Esophagus (tissue), 2 donors: ENCODE measurements at regions not wholly inside any gene's neighbourhood (a gene's known extent, or its start where the extent isn't known, plus 50 kb on each side); places are given as distances from the start of the nearest gene placed in this dataset.

Experiments used
- H3K27ac ChIP-seq, 2 donors: one replicate each; pipeline ENCODE4 v1.5.1; 2013; ENCODE audit warnings: low read depth in 2 of 2, mild to moderate bottlenecking in 2 of 2, inconsistent platforms in 1 of 2, low read length in 1 of 2, moderate library complexity in 1 of 2
- H3K27me3 ChIP-seq, 2 donors: one replicate each; pipeline ENCODE4 v1.6.1; 2013; ENCODE audit warnings: low read length in 2 of 2, control low read depth in 1 of 2, mild to moderate bottlenecking in 1 of 2; ENCODE audit not compliant: insufficient read depth in 2 of 2, control insufficient read depth in 1 of 2
- H3K36me3 ChIP-seq, 2 donors: one replicate each; pipeline ENCODE4 v1.6.1; 2013; ENCODE audit warnings: low read length in 1 of 2; ENCODE audit not compliant: control insufficient read depth in 2 of 2, insufficient read depth in 2 of 2
- H3K4me1 ChIP-seq, 2 donors: one replicate each; pipeline ENCODE4 v1.6.1; 2013; ENCODE audit warnings: low read length in 1 of 2; ENCODE audit not compliant: control insufficient read depth in 2 of 2, insufficient read depth in 2 of 2
- H3K4me3 ChIP-seq, 2 donors: one replicate each; pipeline ENCODE4 v1.5.1; 2013; ENCODE audit warnings: low read length in 2 of 2, mild to moderate bottlenecking in 2 of 2, low read depth in 1 of 2, moderate library complexity in 1 of 2
- H3K9me3 ChIP-seq, 2 donors: one replicate each; pipeline ENCODE4 v1.6.1; 2013; ENCODE audit warnings: mild to moderate bottlenecking in 2 of 2, low read depth in 1 of 2, low read length in 1 of 2, moderate library complexity in 1 of 2; ENCODE audit not compliant: control insufficient read depth in 2 of 2, insufficient read depth in 1 of 2
- WGBS, 2 donors: extraction: QIAGEN DNeasy Blood & Tissue Kit; methylation state at CpG; one replicate each; pipeline ENCODE4 v1.1.7; 2013; 5-methylcytosine and 5-hydroxymethylcytosine counted together
- donor health status: healthy with polysubstance abuse.
- donor health status: Bipolar disorder and iron deficiency.

DNA sequence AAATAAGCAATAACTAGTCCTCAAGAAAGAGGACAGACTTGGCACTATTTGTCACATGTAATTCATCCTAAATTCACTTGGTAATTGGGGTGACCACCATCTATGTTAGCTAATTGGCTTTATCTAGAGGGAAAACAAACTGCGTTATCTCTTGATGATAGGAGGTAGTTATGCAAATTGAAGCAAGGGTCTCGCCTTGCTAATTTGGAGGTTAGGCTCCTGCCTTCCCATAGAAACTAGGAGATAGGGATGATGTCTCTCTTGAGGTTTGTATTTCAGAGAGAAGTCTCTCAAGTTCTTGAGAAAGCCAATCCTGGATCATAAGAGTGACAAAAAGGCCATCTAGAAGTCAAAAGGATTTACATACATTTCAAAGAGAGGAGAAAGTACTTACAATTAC lies 179.9 kb downstream of the SLITRK6 start:
- H3K4me3 ChIP-seq, result no peak overlapping the region
- H3K36me3 ChIP-seq, result no peaks in the 10 kb centered on the region
- no peak overlapping the region for H3K27ac ChIP-seq
- no peaks in the 10 kb centered on the region for H3K9me3 ChIP-seq
- H3K27me3 ChIP-seq, result no peaks in the 10 kb centered on the region
- 82 to 88% methylated on average over 2 of the region's 2 CpGs for WGBS, 2 donors
- no peaks in the 10 kb centered on the region for H3K4me1 ChIP-seq

GRCh38 chr13:85618521-85618920 lies 180.7 kb downstream of the SLITRK6 start:
- no peak overlapping the region for H3K4me3 ChIP-seq
- no peaks in the 10 kb centered on the region for H3K27me3 ChIP-seq
- H3K4me1 ChIP-seq, result no peaks in the 10 kb centered on the region
- no peak overlapping the region for H3K27ac ChIP-seq
- no peaks in the 10 kb centered on the region for H3K9me3 ChIP-seq
- no peaks in the 10 kb centered on the region for H3K36me3 ChIP-seq
- WGBS, 2 donors, result 66 to 79% methylated on average over 5 of the region's 5 CpGs

- Histone ChIP-seq H3K27me3 (no peaks in the 10 kb centered on the region), H3K27ac (no peak overlapping the region), H3K36me3 (no peaks in the 10 kb centered on the region), H3K4me3 (no peak overlapping the region), H3K9me3 (no peaks in the 10 kb centered on the region), H3K4me1 (no peaks in the 10 kb centered on the region)
- WGBS, 2 donors, result 71 to 80% methylated on average over 2 of the region's 2 CpGs
These were observed 182.9 kb downstream of the SLITRK6 start for GRCh38 chr13:85616275-85616674.

DNA sequence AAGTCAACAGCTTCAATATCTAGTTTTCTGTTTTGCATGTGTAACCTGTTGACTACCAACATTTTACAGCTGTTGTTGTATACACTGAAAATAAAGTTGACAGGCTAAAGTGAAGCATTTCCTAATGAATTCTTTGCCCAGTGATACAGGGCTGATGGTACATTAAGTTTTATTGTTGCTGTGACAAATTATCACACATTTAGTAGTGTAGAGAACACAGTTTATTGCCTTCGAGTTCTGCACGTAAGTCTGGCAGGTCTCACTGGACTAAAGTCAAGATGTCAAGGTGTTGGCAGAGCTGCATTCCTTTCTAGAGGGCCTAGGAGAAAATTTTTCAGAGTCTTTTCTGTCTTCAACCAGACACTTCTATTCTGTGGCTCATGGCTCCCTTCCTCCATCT lies 184.2 kb downstream of the SLITRK6 start:
- Histone ChIP-seq H3K36me3 (no peaks in the 10 kb centered on the region), H3K4me3 (no peak overlapping the region), H3K27ac (no peak overlapping the region), H3K27me3 (no peaks in the 10 kb centered on the region), H3K4me1 (no peaks in the 10 kb centered on the region), H3K9me3 (no peaks in the 10 kb centered on the region)
- WGBS, 2 donors, result 43 to 51% methylated on average over 2 of the region's 2 CpGs

DNA sequence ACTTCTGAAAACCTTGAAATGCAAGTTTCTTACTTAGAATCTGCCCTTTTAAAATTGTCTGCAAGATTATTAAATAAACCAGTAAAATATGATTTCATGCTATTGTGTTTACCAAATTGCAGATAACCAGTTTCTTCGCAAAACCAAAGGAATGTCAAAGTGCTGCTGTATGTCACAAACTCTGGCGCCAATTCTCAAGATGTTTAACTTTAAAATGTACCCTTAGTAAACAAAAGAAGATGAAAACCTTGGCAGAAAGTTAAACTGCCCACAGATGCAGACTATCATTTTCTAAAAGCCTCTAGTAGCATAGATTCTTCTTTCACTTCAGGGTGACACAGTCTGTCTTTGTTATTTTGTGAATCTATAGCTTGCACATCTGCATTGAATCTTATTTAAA lies 189.2 kb downstream of the SLITRK6 start:
- Histone ChIP-seq H3K9me3 (no peaks in the 10 kb centered on the region), H3K36me3 (no peaks in the 10 kb centered on the region), H3K27me3 (no peaks in the 10 kb centered on the region), H3K27ac (no peak overlapping the region), H3K4me3 (no peak overlapping the region), H3K4me1 (no peaks in the 10 kb centered on the region)
- WGBS, 2 donors, result 60 to 64% methylated on average over 2 of the region's 2 CpGs

- H3K4me3 ChIP-seq, result no peak overlapping the region
- no peaks in the 10 kb centered on the region for H3K36me3 ChIP-seq
- H3K27me3 ChIP-seq, result no peaks in the 10 kb centered on the region
- H3K4me1 ChIP-seq, result no peaks in the 10 kb centered on the region
- 77 to 80% methylated on average over 7 of the region's 7 CpGs for WGBS, 2 donors
- no peak overlapping the region for H3K27ac ChIP-seq
- no peaks in the 10 kb centered on the region for H3K9me3 ChIP-seq
These were observed 190.9 kb downstream of the SLITRK6 start for GRCh38 chr13:85608255-85608829.

- 79 to 100% methylated on average over 1 of the region's 1 CpG for WGBS, 2 donors
- no peak overlapping the region for H3K27ac ChIP-seq
These were observed 195.5 kb downstream of the SLITRK6 start for GRCh38 chr13:85603735-85604134.

DNA sequence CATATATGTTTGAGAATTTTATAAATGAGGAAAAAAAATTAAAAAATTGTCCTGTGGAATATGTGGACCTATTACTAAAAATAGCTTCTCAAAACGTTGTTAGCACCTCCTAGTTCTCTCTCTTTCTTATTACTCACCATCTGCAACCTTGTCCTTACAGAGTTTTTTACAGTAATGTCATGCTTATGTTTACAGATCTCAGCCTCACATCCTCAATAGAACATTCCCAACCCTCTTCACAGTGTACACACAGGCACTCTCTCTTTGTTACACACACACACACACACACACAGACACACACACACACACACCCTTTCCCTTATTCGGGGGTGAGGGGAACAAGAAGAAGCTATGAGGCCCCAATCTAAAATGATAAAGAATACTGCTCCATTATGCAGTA lies 197.7 kb downstream of the SLITRK6 start:
- Histone ChIP-seq H3K27me3 (no peaks in the 10 kb centered on the region), H3K4me1 (no peaks in the 10 kb centered on the region), H3K36me3 (no peaks in the 10 kb centered on the region), H3K4me3 (no peak overlapping the region), H3K9me3 (no peaks in the 10 kb centered on the region), H3K27ac (no peak overlapping the region)
- 36 to 51% methylated on average over 2 of the region's 2 CpGs for whole genome bisulfite sequencing, 2 donors

More at GRCh38 chr13:85603735-85604134, 195.5 kb downstream of the SLITRK6 start:
- Histone ChIP-seq H3K4me3 (no peak overlapping the region), H3K9me3 (no peaks in the 10 kb centered on the region), H3K4me1 (no peaks in the 10 kb centered on the region), H3K36me3 (no peaks in the 10 kb centered on the region), H3K27me3 (no peaks in the 10 kb centered on the region)

DNA sequence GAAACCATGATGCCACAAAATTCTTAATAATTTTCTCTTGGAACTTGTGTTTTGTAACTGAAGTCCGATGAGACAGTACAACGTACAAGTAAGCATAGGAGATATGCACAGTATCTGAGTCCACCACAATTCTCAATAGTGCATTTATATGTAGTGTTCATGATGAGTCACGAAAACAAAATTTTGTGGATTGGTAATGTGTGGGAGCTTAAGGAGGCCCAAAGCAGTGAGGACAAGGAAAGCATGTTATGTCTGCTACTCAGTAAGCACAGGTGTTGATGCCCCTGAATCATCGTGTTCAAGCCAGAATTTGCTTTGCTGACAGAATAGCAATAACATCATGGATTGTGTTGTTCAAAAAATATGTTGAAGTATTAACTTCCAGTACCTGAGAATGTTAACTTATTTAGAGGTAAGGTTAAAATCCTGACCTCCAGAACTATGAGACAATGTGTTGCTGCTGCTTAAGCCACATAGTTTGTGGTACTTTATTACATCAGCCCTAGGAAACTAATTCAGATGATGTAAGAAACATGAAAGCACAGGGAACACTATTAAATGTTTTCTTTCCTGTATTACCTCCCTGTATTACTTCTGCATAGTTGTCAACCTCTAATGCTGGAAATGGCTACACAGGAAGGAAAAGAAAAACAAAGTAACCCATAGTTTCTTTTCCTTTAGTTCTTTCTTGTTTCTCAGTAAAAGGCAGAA lies 201.3 kb downstream of the SLITRK6 start:
- no peaks in the 10 kb centered on the region for H3K9me3 ChIP-seq
- H3K27me3 ChIP-seq, result no peaks in the 10 kb centered on the region
- no peaks in the 10 kb centered on the region for H3K36me3 ChIP-seq
- 79 to 87% methylated on average over 4 of the region's 4 CpGs for WGBS, 2 donors
- H3K27ac ChIP-seq, result no peak overlapping the region
- H3K4me3 ChIP-seq, result no peak overlapping the region
- H3K4me1 ChIP-seq, result no peaks in the 10 kb centered on the region

DNA sequence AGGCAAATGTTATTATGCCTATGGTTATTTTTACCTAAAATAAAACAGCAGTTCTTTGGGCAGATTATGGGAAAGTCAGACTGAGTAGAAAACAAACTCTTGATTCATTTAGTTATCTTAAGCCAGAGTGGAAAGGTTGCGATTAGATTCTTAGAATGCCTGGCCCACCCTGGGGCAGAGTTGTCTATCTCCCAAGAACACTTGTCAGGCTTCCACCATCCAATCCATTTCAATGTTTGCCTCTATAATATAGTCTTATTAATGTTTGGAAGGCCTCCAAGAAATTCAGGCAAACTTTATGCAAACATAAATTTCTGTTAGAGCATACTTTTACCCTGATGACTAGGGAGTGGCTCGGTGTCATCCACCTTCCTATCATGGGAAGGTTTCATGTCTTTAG lies 207.0 kb downstream of the SLITRK6 start:
- no peak overlapping the region for H3K4me3 ChIP-seq
- H3K4me1 ChIP-seq, result no peaks in the 10 kb centered on the region
- no peaks in the 10 kb centered on the region for H3K36me3 ChIP-seq
- H3K9me3 ChIP-seq, result no peaks in the 10 kb centered on the region
- no peaks in the 10 kb centered on the region for H3K27me3 ChIP-seq
- 48 to 50% methylated on average over 2 of the region's 2 CpGs for WGBS, 2 donors
- no peak overlapping the region for H3K27ac ChIP-seq
